Suppressor macrophage treated with lipopolysaccharide for 1 hour (primary cell): ENCODE measurements at regions not wholly inside any gene's neighbourhood (a gene's known extent, or its start where the extent isn't known, plus 50 kb on each side); places are given as distances from the start of the nearest gene placed in this dataset.

Source experiments
- DNase-seq, 3 donors: peaks; one replicate each; pipeline ENCODE4 v3.0.0-alpha.2; 2020 to 2022

DNA sequence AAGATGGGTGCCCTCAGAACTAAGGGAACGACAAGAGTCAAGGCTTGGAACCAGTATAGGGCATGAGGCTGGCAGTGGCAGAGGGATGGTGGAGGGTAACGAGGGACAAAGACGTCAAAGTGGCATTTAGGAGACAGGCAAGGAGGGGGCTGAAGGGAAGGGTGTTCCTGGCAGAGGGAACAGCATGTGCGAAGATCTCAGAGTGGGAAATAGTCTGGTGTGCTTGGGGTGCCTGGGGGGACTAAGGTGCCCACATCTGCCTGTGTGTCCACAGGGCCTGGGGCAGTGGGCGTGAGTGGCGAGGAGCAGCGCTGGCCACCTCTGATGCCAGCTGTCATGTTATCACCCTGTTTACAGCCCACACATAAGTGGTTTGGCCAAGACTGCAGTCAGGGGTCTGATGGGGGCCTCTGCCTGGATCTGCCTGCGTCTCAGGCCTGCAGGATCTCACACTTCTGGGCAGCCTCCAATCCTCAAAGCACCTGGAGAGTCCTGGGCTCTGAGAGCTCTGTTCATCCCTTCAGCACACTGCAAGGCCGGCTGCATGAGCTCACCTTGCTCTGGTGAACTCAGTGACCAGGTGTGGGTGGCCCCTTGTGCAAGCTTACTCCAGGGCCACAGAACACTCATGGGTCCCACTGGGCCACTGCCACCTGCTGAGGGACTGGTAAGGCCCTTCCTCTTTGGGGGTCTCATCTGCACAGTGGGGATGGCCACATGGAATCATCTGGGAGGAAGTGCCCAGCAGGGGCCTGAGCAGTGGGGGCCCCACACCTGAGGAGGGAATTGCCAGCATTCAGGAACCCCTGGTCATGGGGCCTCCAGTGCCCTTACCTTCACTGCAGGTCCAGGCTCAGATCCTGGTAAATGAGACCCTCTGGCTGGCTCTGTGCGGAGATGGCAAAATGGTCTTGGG is 89.7 kb upstream of the SHISAL1 start:
- no peak for DNase-seq

DNA sequence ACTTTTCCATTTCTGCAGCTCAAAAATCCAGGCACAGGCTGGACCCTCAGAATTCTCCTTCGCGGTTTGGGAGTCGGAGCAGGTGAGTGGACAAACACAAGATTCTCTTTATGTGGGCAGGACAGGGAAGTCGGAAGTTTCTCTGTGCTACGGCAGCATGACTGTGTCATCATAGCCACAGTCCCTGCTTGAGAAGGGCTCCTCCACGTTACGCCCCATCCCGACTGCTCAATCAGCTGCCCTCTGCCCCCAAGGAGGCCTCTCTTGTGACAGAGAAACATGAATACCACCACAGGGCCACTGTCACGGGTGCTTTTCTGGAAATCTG is 89.0 kb upstream of the SHISAL1 start:
- no peak for DNase-seq

DNA sequence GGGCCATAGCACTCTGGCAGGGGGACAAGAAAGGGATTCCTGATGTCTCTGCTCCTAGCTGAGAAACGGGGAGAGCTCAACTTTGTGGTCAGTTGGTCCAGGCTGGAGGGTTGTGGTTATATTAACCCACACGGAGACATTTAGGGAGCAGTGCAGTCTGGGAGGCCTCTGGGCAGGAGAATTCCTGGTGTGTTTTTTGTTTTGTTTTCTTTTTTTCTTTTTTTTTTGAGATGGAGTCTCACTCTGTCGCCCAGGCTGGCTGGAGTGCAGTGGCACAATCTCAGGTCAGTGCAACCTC is 88.0 kb upstream of the SHISAL1 start:
- DNase-seq, result no peak

DNA sequence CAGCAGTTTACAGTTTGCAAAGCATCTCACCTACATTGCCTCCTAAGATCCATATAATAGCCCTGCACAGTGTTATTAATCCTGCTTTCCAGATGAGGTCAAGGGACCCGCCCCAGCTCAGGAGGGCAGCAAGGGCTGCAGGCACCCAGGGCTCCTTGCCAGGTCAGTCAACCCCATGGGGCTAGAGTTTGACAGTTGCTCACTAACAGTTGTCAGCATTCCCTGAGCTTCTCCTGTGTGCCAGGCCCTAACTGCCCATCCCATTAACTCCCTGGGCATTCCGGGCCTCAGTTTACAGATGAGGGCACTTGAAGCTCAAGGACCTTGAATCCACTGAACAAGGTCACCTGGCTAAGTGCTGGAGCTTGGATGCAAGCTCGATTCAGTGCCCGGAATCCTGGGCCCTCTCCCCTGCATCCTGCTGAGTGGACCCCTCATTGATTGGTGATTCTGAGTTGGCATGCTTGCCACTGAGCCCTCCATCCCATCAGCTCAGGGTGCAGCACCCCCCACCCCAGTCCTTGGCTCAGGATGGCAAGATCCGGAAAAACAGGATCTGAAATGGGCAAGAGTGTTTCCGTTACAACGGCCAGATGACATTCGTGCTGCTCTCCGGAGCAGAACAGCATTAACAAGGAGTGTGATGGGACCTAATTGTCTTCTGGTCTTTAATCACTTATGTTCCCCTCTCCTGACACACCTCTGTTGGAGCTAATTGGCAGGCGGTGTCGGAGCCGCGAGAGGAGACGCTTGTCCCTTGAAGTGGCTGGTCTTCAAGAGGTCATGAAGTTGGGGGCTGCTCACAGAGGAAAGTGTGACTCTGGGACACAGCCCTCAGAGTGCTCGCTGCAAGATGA is 87.4 kb upstream of the SHISAL1 start:
- DNase-seq, result no peak

DNA sequence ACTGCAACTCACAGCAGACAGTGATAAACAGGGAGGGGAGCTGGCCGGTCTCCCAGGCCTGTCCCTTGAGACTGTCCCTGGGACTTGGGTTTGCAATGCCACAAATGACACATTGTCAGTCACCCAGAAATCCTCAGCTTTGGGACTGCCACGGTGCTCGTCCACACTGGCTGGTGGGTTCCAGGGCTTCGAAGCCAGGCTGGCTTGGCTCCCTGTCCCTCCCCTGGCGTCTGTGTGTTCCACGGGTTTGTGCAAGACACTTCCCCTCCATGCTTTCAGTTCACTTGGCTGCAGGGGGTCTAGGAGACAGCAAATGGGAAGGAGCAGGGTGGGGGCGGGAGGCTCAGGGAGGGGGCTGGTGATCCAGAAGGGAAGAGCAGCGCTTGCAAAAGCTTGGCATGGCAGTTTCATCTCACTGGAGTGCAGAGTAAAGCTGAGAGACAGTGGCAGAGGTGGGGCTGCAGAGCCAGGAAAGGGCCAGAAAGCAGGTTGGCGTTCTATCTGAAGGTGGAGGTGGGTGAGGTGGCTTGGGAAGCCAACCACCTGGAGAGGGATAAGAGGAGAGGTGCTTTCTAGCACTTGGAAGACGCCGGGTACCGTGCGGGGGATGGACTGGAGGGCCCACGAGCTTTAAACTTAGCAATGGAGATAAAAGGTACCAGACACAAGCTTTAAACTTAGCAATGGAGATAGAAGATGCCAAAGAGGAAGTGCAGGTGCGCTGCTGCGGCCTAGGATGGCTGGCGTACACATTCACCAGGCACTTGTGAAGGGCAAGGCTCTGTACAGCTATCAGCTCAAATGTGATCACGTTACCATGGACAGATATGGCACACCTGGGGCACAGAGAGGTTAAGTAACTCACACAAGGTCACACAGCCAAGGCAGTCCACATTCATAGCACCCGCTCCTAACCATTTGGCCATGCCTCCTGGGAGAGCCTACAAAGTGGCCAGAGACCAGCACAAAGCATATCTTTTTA is 86.4 kb upstream of the SHISAL1 start:
- DNase-seq, result no peak

DNA sequence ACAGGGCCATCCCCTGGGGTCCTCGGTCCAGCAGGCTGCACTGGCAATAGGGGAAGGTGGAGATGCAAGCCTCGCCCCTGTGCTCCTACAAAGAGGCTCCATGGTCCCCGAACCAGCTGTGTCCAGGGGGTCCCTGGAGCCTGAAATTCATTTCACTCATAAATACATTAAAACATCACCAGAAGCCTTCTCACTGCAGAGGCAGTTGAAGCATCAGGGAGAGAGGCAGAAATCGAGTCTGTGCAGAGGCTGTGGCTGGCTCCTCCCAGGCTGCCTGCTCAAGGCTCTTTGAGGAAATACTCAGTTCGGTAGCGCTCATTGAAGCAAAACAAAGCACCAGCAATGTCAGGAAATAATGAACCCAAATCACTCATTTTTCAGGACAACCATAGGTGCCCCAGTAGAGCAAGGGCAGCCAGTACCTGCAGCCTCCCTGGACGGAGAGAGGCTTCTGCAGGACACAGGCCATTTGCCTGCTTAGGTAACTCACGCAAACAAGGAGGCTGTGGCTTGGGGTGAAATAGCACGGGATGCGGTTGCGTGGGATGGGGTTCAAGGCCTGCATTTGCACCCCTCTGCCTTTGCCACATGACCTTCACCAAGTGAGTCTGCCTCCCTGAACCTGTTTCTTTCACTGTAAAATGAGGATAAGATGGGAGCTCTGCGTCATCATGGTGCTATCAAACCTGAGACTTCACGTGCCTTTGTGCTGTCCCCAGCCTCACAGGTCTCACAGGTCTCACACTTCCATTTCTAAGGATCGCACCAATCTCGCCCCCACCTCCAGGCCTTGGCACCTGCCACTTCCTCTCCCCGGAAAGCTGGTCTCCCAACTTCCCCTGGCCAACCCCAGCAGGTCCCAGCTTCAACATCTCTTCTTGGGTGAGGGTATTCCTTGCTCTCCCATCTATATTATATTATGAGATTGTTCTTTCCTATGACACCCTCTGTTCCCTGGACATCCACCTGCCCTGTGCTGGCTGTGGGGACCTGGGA is 84.3 kb upstream of the SHISAL1 start:
- DNase-seq, result no peak

DNA sequence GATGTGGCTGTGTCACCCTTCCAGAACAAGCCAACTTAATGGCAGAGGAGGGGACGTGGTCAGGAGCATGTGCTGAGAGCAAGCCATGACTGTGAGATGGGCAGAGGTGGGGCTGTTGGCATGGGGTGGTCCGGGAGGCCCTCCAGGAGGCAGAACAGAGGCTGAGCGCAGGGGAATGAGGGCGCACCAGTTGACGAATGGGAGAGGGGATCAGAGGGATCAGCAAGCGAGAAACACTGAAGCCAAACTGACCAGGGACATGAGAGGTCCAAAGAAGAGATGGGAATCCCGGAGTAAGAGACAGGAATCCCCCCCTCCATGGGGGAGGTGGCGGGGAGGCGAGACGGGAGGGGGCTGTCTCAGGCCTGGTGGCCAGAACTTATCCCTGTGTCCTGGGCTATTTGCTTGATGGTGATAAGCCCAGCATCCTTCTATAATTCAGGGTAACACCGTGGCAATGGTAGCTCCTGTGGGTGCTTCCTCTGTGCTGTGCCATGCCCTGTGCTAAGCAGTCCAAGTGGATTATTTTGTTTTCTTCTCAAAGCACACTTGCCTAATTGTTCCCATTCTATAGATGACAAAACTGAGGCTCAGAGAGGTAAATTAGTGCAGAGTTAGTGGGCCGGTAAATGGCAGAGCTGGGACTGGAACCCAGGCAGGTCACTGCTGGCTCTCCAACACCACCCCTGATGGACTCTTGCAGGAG is 83.4 kb upstream of the SHISAL1 start:
- no peak for DNase-seq

DNA sequence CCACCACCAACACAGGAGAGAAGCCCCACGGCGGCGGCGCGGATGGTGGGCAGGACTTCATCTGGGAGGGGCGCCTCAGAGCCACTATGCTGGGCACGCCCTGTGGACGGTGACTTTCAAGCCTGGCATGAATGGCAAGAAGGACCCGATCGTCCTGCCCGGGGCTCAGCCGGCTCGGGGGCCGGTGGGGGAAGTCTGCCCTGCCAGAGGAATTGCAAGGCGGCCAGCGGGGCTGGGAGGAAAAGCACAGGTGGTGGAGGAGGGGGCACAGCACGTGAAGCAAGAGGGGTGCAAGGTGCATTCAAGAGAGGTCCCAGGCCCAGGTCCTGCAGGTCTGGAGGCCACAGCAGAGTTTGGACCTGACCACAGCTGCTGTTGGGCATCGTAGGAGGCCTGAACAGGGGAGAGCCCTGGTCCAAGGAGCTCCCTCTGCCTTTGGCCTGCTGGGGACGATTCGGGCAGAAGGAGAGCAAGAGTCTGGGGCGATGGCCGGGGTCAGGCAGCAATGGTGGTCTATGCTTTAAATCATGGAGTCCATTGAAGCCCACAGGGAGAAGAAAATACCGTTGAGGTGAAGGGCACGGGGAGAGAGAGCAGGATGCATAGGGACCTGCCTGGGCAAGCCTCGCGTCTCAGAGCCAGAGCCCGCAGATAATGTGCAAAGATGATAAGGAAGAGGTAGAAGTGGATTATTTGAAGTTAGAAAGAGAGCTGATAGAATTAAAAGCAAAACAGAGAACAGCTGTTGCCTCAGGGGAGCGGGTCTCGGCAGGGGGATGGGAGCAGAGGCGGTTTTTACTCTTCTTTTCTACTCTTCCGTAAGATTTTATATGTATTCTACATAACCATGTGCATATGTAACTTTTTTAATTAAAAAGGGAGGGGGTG is 82.6 kb upstream of the SHISAL1 start:
- DNase-seq, result no peak

DNA sequence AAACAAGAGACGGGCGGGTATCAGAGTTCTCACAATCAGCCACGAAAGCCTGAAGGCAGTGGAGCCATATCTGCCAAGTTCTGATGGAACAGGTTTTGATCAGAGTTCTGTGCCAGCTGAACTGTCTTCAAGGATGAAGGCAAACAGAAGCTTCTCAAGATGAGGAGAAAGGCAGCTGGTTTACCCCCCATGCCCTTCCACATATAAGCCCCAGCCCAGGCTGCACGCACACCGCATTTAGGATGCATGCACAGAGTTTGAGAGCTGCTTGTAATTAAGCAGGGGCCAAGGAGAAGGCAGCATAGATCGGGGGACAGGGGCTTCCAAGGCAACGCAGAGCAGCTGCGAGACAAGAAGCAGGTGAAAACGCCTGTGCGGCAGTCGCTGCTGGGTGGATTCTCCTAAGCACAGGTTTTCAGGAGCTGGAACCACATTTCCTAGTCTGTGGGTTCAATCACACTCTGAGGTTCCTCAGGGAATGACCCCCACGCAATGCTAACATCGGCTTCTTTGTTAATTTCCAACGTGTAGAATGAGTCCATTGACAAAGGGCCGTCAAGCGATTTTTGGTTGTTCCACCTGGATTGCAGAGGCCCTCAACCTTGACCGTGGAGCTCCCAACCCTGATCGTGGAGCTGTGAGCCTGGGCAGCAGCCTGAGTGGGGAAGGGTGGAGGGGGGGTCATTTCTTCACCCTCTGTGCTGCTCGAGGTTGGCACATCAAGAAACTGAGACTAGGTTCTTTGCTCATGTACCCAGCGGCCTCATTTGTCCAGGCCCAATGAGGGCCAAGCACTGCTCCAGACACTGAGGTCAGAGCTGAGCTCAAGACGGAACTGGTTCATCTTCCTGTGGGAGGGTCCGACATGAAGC is 81.7 kb upstream of the SHISAL1 start:
- DNase-seq, result no peak

DNA sequence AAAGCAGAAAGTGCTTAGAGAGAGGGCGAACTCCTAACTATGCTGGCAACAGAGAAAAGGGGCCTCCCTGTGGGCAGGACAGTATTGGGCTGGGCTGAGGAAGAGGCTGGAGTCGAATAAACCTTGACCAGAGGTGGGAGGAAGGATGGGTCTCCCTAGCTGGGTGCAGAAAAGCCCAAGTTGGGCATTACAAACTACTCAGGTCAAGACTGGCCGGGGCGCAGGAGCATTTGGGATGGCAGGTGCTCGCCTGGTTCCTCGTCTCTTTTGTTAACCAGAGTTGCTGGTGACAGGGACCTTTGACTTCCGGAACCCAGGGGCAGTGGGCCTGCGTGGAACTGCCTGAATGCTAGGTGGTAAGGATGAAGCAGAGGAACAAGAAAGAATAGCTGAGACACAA is 80.3 kb upstream of the SHISAL1 start:
- DNase-seq, result no peak

DNA sequence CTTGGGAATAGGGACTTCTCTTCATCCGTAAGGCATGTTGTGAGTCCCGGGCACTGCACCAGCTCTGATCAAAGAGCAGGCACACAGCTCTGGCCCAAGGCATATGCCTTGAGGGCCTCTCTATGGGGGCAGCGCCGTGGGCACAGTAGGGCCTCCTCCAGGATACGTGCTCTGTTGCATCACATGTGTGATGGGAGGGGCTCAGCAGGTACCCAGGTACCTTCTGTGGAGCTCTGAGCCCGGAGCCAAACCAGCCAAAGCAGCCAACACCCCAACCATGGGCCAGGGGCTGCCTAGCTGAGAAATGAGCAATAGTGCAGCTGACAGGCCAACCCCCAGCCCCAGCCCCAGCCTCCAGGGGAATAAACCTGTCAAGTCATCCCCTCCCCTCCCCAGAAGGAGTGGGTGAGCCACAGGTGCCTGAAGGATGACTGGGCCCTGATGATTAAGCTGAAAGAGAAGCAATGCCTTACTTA is 79.7 kb upstream of the SHISAL1 start:
- DNase-seq, result no peak

DNA sequence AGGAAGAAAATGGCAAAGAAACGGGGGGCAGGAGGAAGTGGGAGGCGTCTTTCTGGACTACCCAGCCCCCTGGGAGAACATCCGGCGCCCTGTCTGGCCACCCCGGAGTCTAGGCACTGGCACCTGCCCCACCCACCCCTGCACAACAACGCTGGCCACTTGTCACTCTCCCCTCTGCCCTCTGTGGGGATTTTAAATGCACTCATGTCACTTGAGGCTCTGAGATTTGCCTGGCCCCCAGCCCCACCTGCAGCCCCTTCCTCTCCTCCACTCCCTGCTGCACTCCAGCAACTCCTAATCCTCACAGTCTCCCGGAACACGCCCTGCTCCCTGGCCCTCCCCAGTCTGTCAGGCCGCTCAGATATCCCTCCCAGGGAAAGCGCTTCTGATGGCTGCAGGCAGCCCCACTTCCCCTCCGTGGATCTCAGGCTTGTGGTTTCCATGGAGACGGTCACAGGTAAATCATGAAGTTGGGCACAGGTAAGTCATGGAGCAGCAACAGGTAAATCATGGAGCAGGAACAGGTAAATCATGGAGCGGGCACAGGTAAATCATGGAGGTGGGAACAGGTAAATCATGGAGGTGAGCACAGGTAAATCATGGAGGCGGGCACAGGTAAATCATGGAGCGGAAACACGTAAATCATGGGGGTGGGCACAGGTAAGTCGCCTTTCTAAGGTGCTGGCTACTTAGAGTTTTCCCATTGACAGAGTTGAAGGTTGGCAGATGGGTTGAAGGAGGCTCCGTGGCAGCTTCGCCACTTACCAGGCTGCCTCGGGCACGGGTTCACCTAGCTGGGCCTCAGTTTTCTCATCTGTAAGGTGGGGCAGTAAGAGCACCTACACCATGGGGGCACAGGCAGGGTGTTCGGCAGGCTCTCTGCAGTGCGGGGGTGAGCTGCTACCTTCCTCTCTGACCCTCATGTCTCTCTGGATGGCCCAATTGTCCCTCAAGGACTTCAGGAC is 79.0 kb upstream of the SHISAL1 start:
- DNase-seq, result no peak

DNA sequence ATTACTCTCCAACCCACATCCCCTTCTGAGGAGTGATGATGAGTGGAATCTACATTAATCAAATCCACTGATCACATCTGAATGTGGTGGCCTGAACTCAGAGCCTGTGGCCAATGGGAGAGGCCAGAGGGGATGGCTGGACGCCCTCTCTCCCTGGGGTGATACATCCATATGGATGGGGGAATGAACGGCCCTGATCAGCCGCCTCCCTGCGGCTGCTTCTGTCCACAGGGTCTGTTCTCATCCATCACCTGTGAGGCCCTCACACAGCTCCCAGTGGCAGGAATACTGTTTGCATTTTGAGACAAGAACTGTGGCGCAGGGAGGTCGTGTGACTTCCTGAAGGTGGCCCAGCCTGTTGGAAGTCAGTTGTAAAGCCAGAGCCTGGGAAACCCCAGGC is 78.3 kb upstream of the SHISAL1 start:
- DNase-seq, result no peak

DNA sequence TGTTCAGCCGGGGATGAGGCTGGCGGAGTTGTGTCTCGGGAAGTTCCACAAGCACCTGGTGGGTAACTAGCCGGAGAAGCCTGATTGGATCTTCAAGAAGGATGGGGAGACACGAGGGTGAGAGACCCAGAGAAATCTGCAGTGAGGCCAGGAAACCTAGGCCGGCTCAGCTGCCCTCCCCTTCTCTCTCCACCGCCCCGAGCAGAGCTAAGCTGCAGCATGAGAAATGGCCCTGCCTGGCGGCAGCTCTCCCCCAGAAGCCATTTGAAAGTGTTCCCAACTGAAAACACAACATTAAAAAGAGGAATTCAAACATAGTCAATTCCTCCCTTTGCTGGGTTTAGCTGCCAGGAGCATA is 77.8 kb upstream of the SHISAL1 start:
- no peak for DNase-seq

DNA sequence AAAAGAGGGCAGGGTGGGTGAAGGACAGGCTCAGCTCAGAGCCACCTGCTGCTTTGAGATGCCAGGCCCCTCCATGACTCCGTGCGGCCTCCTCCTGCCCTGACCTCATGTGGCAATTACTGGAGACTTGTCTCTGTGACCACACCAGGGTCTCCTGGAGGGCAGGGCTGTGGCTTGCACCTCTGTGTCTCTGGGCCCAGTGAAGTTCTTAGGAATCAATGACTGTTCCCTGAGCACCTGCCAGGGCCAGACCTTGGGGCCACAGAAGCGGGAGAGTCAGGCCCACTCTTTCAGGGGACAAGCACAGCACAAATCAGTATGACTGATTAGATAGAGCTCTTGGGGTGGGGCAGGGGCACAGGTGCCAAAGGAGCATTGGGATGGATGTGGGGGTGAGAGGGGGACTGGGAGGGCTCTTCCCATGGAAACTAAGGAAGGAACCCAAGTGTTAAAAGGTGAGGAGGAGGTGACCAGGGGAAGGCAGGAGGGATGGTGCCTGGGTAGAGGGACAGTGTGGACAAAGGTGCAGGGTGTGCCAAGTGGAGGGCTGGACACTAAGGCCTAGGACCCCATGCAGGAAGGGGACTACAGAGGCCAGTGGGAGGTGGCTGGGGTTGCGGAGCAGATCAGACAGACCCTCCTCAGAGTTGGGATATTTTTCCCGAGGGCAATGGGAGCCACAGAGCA is 77.3 kb upstream of the SHISAL1 start:
- DNase-seq, result no peak

DNA sequence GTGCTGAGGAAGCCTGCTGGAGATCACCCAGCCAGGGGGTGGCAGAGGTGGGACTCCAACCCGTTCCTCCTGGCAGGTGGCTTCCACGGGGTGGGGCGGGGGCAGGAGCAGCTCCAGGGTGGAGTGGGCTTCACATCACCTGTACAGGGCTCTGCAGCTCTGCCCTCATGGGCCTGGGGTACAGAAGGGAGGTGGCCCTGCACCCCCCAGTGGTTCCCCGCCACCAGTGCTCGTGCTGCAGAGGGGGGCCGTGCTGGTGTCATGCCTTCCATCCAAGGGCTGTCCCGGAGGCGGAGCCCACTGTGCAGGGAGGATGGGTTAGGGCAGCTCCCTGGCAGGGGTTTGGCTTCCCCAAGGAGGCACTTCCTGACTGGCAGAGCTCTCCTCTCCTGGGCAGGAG is 76.4 kb upstream of the SHISAL1 start:
- DNase-seq, result no peak

DNA sequence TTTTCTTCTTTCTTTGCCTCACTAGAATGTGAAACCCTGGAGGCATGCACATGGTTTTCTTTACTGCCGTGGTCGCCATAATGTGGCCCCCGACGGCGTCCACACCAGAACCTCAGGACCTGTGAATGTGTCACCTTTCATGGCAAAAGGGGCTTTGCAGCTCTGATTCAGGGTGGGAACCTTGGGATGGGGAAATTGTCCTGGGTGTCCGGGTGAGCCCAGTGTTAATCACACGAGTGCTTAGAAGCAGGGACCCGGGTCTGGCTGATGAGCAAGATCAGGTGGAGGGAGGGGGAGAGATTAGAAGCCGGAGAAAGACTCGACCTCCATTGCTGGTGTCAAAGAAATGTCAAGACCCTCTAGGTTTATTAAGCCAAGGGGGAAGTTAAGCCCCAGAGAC is 74.7 kb upstream of the SHISAL1 start:
- DNase-seq, result no peak
